ENCODE measurements at regions not wholly inside any gene's neighbourhood (a gene's known extent, or its start where the extent isn't known, plus 50 kb on each side); places are given as distances from the start of the nearest gene placed in this dataset.

DNA sequence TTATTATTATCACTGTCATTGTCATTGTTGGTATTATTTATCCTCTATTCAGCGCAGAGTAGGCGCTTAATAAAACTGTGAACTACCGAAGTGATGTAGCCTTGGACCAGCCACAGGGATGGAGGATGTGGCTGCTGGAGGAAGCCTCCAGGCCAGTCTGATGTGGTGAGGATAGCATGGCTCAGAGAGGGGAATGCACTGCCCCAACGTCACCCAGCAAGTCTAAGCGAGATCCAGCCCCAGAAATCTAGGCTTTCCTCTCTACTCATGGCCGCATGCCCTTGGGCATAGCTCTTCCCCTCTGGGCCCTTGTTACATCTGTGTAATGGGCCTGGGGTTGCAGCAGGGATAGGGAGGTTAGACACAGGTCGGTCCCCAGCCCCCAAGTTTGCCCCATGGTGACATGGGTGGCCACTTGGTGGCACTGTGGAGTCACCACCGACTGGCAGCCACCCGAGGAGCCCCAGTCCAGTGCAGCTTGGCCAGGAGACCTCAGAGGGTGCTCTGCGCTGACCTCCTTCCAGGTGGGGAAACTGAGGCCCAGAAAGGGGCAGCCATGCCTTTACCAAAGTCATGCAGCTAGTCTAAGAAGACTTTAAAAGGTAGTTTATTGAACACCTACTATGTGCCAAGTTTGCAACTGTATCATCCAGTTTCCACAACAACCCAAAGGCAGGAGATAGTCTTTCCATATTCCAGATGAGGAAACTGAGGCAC, 395.7 kb downstream of the MN1 start:
- no peak for DNase-seq

DNA sequence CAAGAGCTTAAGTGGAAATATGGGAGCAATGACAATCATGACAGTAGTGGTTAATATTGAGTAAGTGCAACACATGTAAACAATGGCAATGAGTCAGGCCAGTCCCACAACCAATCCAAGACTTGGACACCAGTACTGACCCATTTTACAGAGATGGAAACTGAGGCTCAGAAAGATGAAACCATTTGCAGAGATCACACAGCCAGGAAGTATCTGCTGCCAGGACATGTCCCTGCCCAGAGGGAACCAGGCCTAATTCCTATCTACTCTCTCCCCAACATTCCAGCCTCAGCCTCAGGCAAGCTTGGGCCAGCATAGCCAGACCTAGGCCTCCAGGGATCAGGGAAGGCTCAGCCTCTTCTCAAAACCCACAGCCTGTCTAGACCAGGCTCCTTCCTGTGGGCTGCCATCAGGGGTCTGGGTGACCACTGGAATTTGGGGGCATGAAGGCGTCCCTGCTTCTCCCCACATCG, 395.1 kb downstream of the MN1 start:
- DNase-seq = no peak

DNA sequence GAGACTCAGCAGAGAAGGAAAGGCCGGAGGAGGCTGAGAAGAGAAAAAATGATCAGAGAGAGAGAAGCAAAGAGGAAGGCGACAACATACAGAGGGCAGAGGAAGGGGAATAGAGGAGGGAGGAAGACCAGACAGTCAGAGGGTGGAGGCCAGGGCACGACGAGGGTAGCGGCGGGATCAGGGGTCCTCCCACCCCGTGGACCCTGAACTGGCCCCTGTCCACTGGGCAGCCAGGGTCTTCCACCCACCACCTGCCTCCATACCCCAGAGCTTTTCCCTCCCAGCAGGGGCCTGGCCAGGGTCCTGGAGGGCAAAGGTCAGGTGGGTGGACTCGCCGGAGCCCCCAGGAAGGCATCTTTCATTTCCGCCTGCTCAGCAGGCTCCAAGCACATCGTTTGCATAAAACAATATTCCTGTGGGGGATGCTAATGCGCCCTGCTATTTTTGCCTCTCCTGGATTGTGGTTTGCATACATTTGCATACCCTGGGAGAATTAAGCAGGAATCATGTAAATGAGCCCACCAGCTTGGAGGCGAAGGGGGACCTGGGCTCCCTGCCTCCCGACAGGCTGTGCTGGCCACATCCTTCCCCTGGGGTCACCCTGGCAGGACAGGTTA, 394.1 kb downstream of the MN1 start:
- DNase-seq = no peak

DNA sequence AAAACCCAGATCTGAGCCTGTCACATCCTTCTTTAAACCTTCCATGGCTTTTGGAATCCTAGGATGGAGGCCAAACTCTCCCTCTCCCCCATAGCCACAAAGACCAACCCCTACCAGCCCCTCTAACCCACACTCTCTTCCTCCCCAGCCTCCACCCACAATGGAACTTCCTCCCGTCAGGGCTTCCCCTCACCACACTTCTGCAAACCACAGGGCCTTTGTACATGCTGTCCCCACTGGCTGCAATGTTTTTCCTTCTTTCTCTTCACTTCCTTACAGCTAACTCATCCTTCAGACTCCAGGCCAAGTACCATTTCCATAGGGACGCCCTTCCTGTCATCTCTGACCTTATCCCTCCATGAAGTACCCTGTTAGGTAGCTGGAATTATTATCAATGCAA, 393.5 kb downstream of the MN1 start:
- DNase-seq = no peak

DNA sequence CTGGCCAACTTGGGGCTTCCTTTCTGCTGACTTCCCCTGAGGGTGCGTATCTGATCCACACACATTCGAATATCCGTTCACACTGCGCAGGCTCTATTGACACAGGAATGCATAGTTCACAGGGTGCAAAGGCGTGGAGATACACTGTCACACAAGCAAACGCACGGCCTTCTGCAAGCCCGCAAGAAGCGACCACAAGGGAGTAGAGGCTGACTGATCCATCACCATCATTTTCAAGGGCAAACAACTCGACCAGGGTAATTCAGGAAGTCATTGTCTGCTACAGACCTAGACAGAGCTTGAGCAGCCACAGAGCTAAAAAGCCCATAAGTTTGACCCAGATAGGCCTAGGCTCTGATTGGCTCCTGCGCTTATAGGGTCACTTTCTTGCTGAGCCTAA, 392.3 kb downstream of the MN1 start:
- no peak for DNase-seq

DNA sequence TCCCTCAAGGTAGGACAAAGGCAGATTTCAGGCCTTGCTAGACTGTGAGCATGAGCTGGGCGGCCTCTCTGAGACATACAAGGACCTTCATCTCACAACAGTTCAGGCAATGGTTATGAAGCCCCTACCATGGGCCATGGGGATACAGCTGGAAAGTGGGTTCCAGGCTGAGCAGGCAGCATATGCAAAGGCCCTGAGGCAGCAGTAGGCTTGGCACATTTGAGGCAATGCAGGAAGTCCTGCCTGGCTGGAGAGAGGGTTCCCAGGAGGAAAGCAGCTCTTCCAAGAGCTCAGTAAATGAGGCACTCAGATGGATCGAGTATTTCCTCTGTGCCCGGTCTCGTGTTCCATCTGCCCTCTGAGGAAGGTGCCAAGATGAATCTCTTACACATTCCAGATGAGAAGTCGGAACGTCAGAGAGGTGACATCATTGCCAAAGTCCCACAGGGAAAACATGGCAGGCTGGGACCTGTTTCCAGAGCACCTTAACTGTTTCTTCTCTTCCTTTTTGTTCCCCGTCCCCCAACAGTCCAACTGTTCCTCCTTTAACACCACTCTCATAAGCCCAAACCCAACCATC, 388.6 kb downstream of the MN1 start:
- DNase-seq = no peak

DNA sequence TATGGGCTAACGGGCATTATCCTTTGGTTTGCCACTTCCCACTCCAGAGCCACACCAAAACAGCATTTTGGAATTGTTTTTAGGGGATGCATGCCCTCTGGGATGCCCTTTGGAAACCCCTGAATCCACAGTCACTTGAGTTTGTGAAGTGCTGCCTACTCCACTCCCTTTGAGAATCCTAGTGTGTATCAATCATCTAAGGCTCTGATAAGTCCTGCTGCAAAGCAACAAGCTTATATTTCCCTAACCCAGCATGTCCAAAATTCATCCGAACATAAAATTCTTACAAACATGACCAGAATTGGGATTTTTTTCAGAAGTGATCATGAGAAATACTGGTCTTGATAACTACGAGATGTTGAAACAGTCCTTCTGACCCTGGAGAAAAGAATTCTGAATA, 387.9 kb downstream of the MN1 start:
- DNase-seq = no peak

DNA sequence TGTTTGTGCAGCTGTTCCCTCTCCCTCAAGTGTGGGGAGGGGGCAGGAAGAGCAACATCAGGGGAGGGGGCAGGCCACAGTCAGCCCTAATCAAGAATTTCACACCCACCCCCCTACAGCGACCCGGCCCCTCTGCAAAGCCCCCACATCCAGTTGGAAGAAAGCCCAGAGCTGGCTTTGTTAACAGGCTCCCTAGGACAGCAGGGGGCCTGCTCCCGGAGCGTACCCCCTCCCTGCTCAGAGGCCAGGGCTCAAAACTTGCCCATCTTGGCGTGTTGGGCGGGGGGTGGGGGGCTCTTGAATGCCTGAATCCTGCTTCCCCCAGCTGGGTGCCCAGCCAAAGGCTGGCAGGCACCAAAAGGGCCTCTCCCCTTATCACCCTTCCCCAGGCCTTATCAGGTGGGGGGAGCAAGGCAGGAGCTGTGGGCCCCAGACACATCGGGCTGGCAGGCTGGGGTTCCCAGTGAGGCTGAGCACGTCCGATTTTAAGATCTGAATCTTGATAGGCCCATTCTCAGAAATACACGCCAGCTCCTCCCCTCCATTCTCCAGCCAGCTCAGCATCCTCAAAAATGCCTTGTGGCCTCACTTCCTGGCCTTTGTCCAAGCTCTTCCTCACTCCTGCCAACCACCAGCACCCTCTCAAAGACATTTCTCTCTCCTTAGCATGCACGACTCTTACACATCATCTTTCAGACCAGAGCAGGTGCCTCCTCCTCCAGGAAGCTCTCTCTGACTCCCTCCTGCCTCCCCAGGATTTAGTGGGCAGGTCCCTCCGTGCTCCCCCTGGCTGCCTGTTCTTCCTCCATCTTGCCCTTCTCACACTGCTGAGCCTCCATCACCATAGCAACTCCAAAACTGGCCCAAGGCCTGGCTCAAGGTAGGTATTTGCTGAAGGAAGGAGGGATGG, 384.8 kb downstream of the MN1 start:
- no peak for DNase-seq

DNA sequence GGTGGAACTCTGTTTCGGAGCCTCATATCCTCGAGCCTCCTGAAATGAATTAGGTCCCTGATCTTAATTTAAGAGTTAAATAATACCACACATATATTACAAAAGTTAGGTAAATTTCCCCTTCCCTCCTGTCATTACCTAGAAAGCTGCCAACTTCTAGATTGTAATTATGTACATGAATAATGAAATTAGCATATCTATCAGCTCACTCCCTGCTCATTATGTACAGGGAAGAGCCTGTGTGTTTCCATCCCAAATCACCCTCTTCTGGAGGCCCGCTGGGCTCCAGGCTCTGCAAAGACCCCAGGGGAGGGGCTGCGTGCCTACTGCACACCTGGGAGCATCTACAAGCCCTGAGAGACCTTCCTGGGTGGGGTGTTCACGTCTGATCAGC, 384.1 kb downstream of the MN1 start:
- no peak for DNase-seq

DNA sequence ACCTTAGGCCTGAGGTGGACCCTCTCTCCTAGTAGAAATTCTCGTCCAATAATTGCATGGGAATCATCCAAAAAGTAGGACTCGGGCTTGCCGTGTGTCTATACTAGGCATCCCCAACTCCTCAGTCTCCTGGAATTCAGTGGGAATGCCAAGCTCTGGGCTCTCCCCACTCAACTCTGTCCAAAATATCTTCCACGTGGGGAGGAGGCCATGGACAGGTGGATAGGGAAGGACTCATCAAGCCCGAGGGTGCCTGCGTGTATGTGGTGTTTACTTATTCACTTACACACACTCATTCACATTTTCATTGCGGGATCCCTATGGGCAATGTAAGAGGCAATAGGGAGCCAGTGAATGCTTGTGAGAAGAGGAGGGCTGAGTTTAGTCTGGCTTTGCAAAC, 383.3 kb downstream of the MN1 start:
- DNase-seq = no peak

DNA sequence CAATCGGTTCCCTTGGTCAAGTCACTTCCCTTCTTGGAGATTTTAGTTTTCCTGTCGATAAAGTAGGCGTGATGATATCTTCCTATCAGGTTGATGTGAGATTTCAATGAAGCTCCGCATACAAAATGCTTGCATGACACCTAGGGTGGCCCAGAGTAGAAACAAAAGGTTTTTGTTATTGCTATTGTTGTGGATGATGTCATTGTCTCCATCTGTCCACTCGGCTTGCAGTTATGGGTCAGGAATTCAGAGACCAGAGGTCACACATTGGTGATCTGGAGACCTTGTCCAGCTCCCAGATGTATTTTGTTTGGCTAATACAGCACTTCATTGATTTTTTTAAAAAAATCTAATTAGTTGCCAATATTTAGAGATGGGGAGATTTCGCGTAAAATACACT, 382.1 kb downstream of the MN1 start:
- DNase-seq = no peak

DNA sequence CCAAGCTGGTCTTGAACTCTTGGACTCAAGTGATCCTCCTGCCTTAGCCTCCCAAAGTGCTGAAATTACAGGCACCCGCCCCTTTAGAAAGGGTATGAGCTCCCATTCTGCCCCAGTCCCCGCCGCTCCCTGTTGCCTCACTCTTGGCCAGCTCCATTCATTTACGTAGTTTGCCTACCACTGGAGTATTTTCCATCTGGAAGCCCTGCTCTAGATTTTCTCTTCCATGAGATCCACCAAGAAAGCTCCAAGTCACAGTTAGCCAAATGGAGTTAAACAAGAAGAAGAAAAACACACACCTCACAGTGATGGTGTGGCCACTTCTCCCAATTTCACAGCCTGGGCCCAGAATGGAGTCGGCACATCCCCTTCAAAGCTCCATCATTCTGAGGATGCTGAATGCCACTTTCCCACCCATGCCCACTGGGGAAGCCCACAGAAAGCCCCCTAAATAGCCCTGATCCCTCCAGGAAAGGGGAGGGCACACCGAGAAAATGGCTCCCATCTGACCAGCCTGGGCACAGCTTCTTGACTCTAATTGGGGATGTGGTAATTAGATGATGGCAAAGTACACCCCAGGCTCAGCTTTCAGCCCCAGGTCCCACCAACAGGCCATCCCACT, 381.2 kb downstream of the MN1 start:
- DNase-seq = no peak

DNA sequence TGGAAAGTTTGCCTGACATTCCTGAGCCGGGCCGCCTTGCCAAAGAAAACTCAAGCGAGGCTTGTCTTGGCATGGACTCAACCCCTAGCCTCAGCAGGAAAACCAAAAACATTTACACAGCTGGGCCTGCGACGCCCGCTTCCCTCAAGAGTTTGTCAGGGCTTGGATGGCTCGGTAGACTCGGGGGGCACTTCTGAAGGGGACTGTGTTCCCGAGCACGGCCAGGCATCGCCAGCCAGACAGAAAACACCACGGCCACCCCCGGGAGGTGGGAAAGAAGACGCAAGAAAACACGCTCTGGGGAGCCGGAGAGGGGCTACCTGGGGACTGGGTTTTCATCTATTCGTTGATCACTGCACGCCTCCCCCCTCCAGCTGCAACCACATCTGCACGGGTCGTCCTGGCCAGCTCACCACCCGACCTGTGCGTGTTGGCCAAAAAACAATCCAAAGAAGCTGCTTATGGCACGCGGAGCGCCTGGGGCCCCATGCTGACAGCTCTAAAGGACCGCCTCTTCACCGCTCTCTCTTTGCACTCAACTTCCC, 380.7 kb downstream of the MN1 start:
- DNase-seq = no peak

DNA sequence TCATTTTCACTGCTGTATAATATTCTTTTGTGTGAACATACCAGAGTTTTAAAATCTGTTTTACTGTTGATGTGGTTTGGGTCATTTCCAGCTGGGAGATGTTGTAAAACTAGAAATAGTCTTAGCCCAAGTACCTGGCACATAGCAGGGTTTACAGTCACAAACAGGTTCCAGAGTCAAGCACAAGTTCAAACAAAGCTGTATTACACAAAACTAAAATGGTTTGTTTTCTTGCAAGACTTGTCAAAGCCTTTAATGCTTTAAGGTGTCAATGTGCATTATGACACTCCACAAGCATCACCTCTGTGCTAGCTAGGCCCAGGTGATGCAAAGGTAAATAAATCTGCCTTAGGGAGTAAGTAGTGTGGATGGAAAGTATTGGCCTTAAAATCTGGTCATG, 379.1 kb downstream of the MN1 start:
- DNase-seq = no peak

DNA sequence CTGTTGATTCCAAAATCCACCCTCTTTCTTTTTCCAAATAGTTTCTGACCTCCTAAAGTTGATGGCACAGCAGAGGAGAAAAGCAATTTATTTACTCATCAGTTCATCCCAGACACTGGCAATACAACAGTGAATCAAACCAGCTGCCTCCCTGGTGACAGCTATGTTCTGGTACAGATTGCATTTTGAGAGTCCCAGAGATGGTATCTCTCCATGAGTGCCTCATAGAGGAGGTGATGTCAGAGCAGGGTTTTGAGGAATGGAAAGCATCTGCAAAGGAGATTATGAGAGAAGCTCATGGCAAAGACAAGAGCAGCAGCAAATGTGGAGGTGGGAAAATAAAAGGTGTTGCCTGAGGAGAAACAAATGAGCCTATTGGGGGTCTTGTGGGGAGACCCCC, 377.2 kb downstream of the MN1 start:
- no peak for DNase-seq

DNA sequence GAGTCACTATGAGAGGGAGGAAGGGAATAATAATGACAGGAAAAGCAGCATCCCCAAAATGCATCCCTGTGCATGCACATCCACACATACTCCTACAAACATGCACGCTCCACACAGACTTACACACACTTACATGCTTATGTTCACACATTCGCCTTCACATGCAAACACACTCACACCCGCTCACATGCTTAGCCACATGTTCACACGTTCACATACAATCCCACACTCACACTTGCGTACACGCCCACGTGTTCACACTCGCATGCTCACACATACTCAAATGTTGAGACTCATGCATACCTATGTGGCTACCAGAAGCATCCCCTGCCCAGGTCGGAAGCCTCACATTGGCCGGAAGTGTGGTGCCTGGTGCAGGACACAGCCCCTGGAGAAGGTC, 372.1 kb downstream of the MN1 start:
- no peak for DNase-seq

DNA sequence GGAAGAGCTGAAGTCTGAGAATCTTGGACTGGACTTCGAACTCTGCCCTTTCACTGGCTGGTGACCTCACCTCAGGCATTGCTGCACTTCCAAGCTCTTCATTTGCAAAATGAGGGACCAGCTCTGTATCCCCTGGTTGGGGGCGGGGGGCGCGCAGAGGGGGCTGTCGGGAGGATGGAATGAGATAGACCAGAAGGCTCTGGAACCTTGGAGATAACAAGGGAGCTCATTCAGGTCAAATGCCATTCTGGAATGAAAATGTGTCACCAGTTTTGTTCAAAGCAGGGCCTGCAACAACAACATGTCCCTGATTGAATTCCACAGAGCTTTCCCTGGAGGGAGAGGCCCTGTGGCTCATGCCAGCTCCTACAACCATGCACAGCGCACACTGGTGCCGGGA, 370.5 kb downstream of the MN1 start:
- DNase-seq = no peak

DNA sequence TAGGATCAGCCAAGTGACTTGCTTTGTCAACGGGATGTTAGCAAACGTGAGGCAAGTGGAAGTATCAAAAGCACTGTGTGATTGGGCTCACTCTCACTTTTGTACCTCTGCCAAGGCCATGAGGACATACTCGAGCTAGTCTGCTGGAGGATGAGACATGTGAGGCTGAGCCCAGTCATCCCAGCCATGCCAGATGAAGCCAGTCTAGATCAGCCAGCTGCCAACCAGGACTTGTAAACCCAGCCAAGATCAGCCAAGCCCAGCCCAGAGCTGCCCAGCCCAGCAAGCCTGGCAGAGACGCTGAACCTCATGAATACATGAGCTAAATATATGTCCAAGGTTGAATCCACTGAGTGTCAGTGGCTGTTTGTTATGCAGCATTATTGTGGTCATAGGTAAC, 369.7 kb downstream of the MN1 start:
- DNase-seq = no peak

DNA sequence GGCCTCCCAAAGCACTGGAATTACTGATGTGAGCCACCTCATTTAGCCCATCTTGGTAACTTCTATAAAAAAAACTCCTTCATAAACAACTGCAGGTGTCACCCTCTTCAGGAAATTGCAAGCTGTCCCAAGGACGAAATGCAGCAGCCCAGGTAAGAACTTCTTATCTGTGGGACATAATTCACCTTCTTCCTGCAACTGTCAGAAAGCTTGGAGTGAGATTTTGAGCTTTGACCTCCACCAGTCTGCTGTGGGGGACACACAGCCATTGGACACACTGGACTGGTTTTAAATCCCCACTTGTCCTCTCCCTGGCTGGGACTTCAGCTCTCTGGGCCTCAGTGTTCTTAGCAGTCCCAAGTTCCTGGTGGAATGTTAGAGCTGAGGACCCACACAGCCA, 368.5 kb downstream of the MN1 start:
- DNase-seq = no peak

DNA sequence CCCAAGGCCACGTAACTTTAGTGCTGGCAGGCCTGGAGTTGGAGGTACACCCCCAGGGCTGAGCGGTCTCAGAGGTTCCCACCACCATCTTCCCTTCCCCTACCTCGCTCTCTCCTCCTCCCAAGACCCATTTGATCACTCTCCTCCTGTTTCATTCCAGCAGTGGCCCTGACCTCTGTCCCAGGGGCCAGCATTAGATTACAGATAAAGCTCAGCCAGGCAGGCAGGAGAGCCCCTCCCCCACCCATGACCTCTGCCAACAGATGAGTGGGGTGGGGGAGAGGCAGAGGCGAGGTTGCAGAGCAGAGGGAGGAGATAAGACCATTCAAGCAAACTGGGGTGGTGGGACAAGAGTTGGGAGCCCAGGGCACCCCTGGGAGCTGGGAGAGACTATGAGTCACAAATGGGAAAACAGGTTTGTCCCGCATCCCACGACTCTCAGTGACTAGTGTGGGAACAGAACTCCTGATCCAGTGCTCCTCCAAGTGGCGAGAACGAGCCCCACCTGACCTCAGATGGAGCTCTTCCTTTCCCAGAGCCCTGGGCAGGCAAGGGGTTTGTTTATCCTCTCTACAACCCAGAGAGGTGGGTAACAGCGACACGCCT, 367.9 kb downstream of the MN1 start:
- no peak for DNase-seq

DNA sequence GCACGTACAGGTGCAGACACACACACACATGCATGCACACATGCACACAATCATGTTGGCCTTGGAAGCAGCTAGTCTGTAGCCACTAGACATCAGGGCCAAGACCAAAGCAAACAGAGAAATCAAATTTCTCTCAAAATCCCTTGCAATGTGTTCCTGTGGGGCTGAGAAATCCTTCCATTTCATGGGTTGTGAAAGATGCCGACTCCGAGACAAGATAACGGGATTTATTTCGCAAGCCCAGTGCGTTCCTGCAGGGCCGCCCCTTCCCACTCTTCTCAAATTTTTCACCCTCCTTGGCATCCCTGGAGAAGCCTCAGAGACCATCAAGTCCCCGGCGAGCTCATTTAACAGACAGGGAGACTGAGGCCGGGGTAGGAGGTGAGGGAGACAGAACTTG, 366.7 kb downstream of the MN1 start:
- DNase-seq = no peak

DNA sequence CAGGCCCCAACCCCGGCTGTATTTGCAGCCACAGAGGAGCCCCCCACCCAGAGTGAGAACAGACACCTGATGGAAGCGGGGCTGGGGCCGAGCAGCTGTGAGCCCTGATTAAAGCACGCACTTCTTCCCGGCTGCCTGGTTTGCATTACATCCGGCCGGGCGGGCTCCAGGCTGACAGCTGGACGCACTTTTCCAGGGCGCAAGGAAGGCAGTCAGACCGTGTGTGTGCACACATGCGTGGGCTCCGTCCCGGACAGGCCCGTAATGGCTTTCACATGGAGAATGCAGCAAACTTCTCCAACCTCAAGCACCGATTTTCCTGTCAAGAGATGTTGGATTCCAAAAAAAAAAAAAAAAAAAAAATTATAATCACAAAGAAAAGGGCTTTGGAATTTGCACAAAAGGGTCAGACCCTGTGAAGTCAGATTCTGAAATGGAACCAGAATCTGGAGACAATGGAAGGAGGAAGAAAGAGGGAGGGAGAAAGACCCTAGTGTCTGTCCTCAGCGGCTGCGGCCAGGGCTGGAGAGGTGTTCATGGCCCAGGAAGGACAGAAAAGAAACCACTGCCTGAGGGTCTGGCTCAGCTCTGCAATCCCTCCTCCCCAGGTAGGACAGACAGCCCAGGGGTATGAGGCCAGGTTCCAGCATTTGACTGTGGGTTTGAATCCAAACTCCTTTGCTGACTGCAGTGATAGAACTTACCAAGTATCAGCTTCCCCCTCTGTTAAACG, 365.5 kb downstream of the MN1 start:
- DNase-seq = no peak

All from activated CD4-positive, alpha-beta T cell treated with anti-CD3 and anti-CD28 coated beads, Interleukin-2, amount 50 U/mL, for 4 hours (primary cell).